ENCODE measurements at regions not wholly inside any gene's neighbourhood (a gene's known extent, or its start where the extent isn't known, plus 50 kb on each side); places are given as distances from the start of the nearest gene placed in this dataset.

- ChIA-PET CTCF (ENCODE audit: low intra/inter-chr PET ratio, low total read pairs) (no interaction called here), POLR2A (no interaction called here)
- DNase-seq (ENCODE audit: low spot score) (no peak), FAIRE-seq (no peak), ATAC-seq (no peak)
- H3K9ac ChIP-seq (ENCODE audit: insufficient read depth, low read depth, low read length), result no peak overlapping the region
- no peak overlapping the region for H2AFZ ChIP-seq (ENCODE audit: low read length)
- intact Hi-C loops (cut with micrococcal nuclease; ENCODE audit: unreplicated experiment), result no loop called here
- H3K36me3 ChIP-seq (replicated peaks in 1 of 2; ENCODE audit: control insufficient read depth in 1 of 2, insufficient read depth in 2 of 2, low read length in 2 of 2), result no peaks in the 10 kb centered on the region
- H3K4me1 ChIP-seq (ENCODE audit: insufficient read depth, low read length), result no peaks in the 10 kb centered on the region
- in situ Hi-C loops (cut with HindIII; ENCODE audit: extremely low pct_ligation_motif_present, low pct_unique_long_range_greater_than_20kb), result no loop called here
- no peak overlapping the region for H3K4me2 ChIP-seq (ENCODE audit: low read depth, low read length)
- H3K4me3 ChIP-seq (replicated peaks in 1 of 3; ENCODE audit: insufficient read depth in 1 of 3, low read depth in 2 of 3, low read length in 3 of 3), result no peak overlapping the region
- H3K9me3 ChIP-seq (ENCODE audit: low read length), result no peaks in the 10 kb centered on the region
- no peaks in the 10 kb centered on the region for H3K27me3 ChIP-seq (ENCODE audit: control insufficient read depth in 1 of 2, insufficient read depth in 2 of 2, low read length in 2 of 2)
- 0% methylated on average over 1 of the region's 1 CpG for WGBS (ENCODE audit: low lambda C conversion rate)
- TF ChIP-seq ZNF552 (CRISPR knock-in tag; IDR thresholded peaks at IDR 0.05; ENCODE audit: borderline replicate concordance), result no peak
- TF ChIP-seq NFRKB (IDR thresholded peaks at IDR 0.05), result no peak
- no peak for TF ChIP-seq U2AF1 (optimal IDR thresholded peaks at IDR 0.05; ENCODE audit: low read depth, low read length)
- no peak for TF ChIP-seq NRL (CRISPR knock-in tag; IDR thresholded peaks at IDR 0.05; ENCODE audit: borderline replicate concordance)
- TF ChIP-seq RELA (CRISPR knock-in tag; IDR thresholded peaks at IDR 0.05), result no peak
- no peak for TF ChIP-seq PHB2 (IDR thresholded peaks at IDR 0.05; ENCODE audit: partially characterized antibody)
- no peak for TF ChIP-seq THAP11 (CRISPR knock-in tag; IDR thresholded peaks at IDR 0.05)
- TF ChIP-seq DRAP1 (CRISPR knock-in tag; IDR thresholded peaks at IDR 0.05), result no peak
- TF ChIP-seq RFXANK (CRISPR knock-in tag; IDR thresholded peaks at IDR 0.05), result no peak
- no peak for TF ChIP-seq HIC2 (CRISPR knock-in tag; IDR thresholded peaks at IDR 0.05; ENCODE audit: low read depth)
- no peak for TF ChIP-seq ZNF44 (CRISPR knock-in tag; IDR thresholded peaks at IDR 0.05)
- no peak for TF ChIP-seq LCORL (IDR thresholded peaks at IDR 0.05)
- TF ChIP-seq LCORL (CRISPR knock-in tag; IDR thresholded peaks at IDR 0.05), result no peak
- no peak for TF ChIP-seq YEATS4 (CRISPR knock-in tag; IDR thresholded peaks at IDR 0.05; ENCODE audit: borderline replicate concordance)
- TF ChIP-seq NAIF1 (CRISPR knock-in tag; IDR thresholded peaks at IDR 0.05; ENCODE audit: borderline replicate concordance), result no peak
- TF ChIP-seq NONO (IDR thresholded peaks at IDR 0.05), result no peak
- TF ChIP-seq NONO (CRISPR knock-in tag; conservative IDR thresholded peaks at IDR 0.05), result no peak
- TF ChIP-seq ZBTB44 (CRISPR knock-in tag; IDR thresholded peaks at IDR 0.05), result no peak
- TF ChIP-seq ZNF619 (CRISPR knock-in tag; IDR thresholded peaks at IDR 0.05), result no peak
- H4K20me1 ChIP-seq (ENCODE audit: insufficient read depth, low read length), result no peaks in the 10 kb centered on the region
- no TSS peak for BruUV-seq (replicated peaks)
- H3K79me2 ChIP-seq (ENCODE audit: insufficient read depth, low read length), result no peaks in the 10 kb centered on the region
- H3K27ac ChIP-seq (ENCODE audit: extremely low read length, insufficient read depth, low read length), result no peak overlapping the region
Measured at GRCh38 chr3:162699291-162699690, 1202.7 kb downstream of the OTOL1 start.

Measured in HepG2 (cell line).